Uterus (tissue), 3 donors: ENCODE measurements at regions not wholly inside any gene's neighbourhood (a gene's known extent, or its start where the extent isn't known, plus 50 kb on each side); places are given as distances from the start of the nearest gene placed in this dataset.

Source experiments
- DNase-seq, 2 donors: peaks; one replicate each; pipeline ENCODE4 v3.0.0-alpha.2; 2019 to 2020
- H3K27ac ChIP-seq, 2 donors: fragments of 200-600 bp; sonication (generic); 1 replicate in 1 of 2; 2 replicates in 1 of 2; pipeline ENCODE4 v1.5.1; 2016 to 2018
- H3K27me3 ChIP-seq, 2 donors: fragments of 200-600 bp; sonication (generic); one replicate each; pipeline ENCODE4 v1.5.1; 2018 to 2019; ENCODE audit warnings: control low read depth in 1 of 2
- H3K36me3 ChIP-seq, 2 donors: fragments of 200-600 bp; sonication (generic); one replicate each; pipeline ENCODE4 v1.5.1; 2019; ENCODE audit warnings: control low read depth in 1 of 2
- H3K4me1 ChIP-seq, 2 donors: fragments of 200-600 bp; sonication (generic); one replicate each; pipeline ENCODE4 v1.5.1; 2018 to 2019; ENCODE audit warnings: control low read depth in 1 of 2
- H3K4me3 ChIP-seq, 2 donors: fragments of 200-600 bp; sonication (generic); 1 replicate in 1 of 2; 2 replicates in 1 of 2; pipeline ENCODE4 v1.5.1; 2018 to 2019; ENCODE audit warnings: mild to moderate bottlenecking in 1 of 2
- H3K9me3 ChIP-seq, 2 donors: fragments of 200-600 bp; sonication (generic); one replicate each; pipeline ENCODE4 v1.5.1; 2019; ENCODE audit warnings: control low read depth in 1 of 2
- CTCF ChIP-seq, 4 experiments: fragments of 200-600 bp in 2 of 4; fragments of 450-650 bp in 2 of 4; sonication (generic) in 2 of 4; IDR thresholded peaks; one replicate each; pipeline ENCODE4 v1.5.1; 2016 to 2019; ENCODE audit warnings: antibody characterized with exemption in 4 of 4, mild to moderate bottlenecking in 2 of 4, moderate library complexity in 1 of 4
- POLR2A ChIP-seq, 2 donors: fragments of 450-650 bp; IDR thresholded peaks; one replicate each; pipeline ENCODE4 v1.6.1; 2016; ENCODE audit warnings: antibody characterized with exemption in 2 of 2, mild to moderate bottlenecking in 1 of 2, moderate library complexity in 1 of 2
- intact Hi-C: fragments of 100-400 bp; cut with DNase I; formaldehyde crosslinking; loops from one replicate; pipeline ENCODE4 v1.15.1; 2023; ENCODE audit warnings: low total_unique reads
- donor health status: DM: yes; HTN: yes; CAD: no.

- intact Hi-C loops, result no loop called here
- Histone ChIP-seq H3K4me3 (no peak overlapping the region), H3K9me3 (no peaks in the 10 kb centered on the region), H3K27me3 (no peaks in the 10 kb centered on the region), H3K27ac (no peak overlapping the region), H3K36me3 (no peaks in the 10 kb centered on the region), H3K4me1 (no peaks in the 10 kb centered on the region)
- TF ChIP-seq CTCF (IDR thresholded peaks at IDR 0.05) (no peak), POLR2A (IDR thresholded peaks at IDR 0.05) (no peak)
- DNase-seq, result no peak
Measured at GRCh38 chr3:166420071-166420470, 582.8 kb upstream of the BCHE start.

GRCh38 chr3:166405896-166406295, 568.7 kb upstream of the BCHE start:
- Histone ChIP-seq H3K27ac (no peak overlapping the region), H3K36me3 (no peaks in the 10 kb centered on the region), H3K4me1 (no peaks in the 10 kb centered on the region), H3K9me3 (no peaks in the 10 kb centered on the region), H3K4me3 (no peak overlapping the region), H3K27me3 (no peaks in the 10 kb centered on the region)
- TF ChIP-seq POLR2A (IDR thresholded peaks at IDR 0.05) (no peak), CTCF (IDR thresholded peaks at IDR 0.05) (no peak)
- no peak for DNase-seq
- intact Hi-C loops, result no loop called here

GRCh38 chr3:166405465-166405864, 568.2 kb upstream of the BCHE start:
- intact Hi-C loops, result no loop called here
- no peaks in the 10 kb centered on the region for H3K27me3 ChIP-seq

GRCh38 chr3:166390303-166390702, 553.1 kb upstream of the BCHE start:
- TF ChIP-seq POLR2A (IDR thresholded peaks at IDR 0.05) (no peak), CTCF (IDR thresholded peaks at IDR 0.05) (no peak)
- Histone ChIP-seq H3K4me1 (no peaks in the 10 kb centered on the region), H3K27ac (no peak overlapping the region), H3K9me3 (no peaks in the 10 kb centered on the region), H3K36me3 (no peaks in the 10 kb centered on the region), H3K27me3 (no peaks in the 10 kb centered on the region), H3K4me3 (no peak overlapping the region)
- no peak for DNase-seq
- intact Hi-C loops, result no loop called here

More at GRCh38 chr3:166405465-166405864, 568.2 kb upstream of the BCHE start:
- no peaks in the 10 kb centered on the region for H3K36me3 ChIP-seq
- TF ChIP-seq POLR2A (IDR thresholded peaks at IDR 0.05) (no peak), CTCF (IDR thresholded peaks at IDR 0.05) (no peak)
- no peak for DNase-seq
- H3K4me3 ChIP-seq, result no peak overlapping the region
- no peaks in the 10 kb centered on the region for H3K4me1 ChIP-seq
- no peaks in the 10 kb centered on the region for H3K9me3 ChIP-seq
- H3K27ac ChIP-seq, result no peak overlapping the region

GRCh38 chr3:166388321-166388720, 551.1 kb upstream of the BCHE start:
- DNase-seq, result no peak
- intact Hi-C loops, result no loop called here
- TF ChIP-seq POLR2A (IDR thresholded peaks at IDR 0.05), result no peak
- no peak for TF ChIP-seq CTCF (IDR thresholded peaks at IDR 0.05)
- Histone ChIP-seq H3K4me1 (no peaks in the 10 kb centered on the region), H3K27me3 (no peaks in the 10 kb centered on the region), H3K27ac (no peak overlapping the region), H3K4me3 (no peak overlapping the region), H3K36me3 (no peaks in the 10 kb centered on the region), H3K9me3 (no peaks in the 10 kb centered on the region)
